ENCODE measurements at regions not wholly inside any gene's neighbourhood (a gene's known extent, or its start where the extent isn't known, plus 50 kb on each side); places are given as distances from the start of the nearest gene placed in this dataset.
A peak's percentile ranks its signal among the peaks of the same experiment; 100 is the strongest.

- BruUV-seq (replicated peaks), result no TSS peak
These were observed 489.7 kb upstream of the RGS18 start for GRCh38 chr1:191668525-191668924.

More at GRCh38 chr1:191668525-191668924, 489.7 kb upstream of the RGS18 start:
- POLR2A ChIA-PET, result no interaction called here
- RAD21 ChIA-PET (ENCODE audit: unreplicated experiment), result no interaction called here
- Histone ChIP-seq H3K27ac (ENCODE audit: control insufficient read depth, insufficient read depth) (no peak overlapping the region), H3K79me2 (ENCODE audit: control insufficient read depth, insufficient read depth, low read length) (no peaks in the 10 kb centered on the region), H2AFZ (ENCODE audit: control insufficient read depth, low read depth, low read length) (no peak overlapping the region), H3K4me3 (no peak overlapping the region), H3K4me1 (ENCODE audit: control insufficient read depth, insufficient read depth, low read length) (no peaks in the 10 kb centered on the region), H4K20me1 (ENCODE audit: control insufficient read depth, insufficient read depth) (no peaks in the 10 kb centered on the region), H3K9me3 (replicated peaks; ENCODE audit: control insufficient read depth, insufficient read depth, low read length) (no peaks in the 10 kb centered on the region), H3K36me3 (ENCODE audit: control insufficient read depth in 2 of 2, insufficient read depth in 2 of 2, low read length in 1 of 2) (no peaks in the 10 kb centered on the region), H3K27me3 (replicated peaks in 1 of 2; ENCODE audit: control insufficient read depth in 2 of 2, insufficient read depth in 2 of 2, low read length in 1 of 2) (no peaks in the 10 kb centered on the region), H3K9ac (ENCODE audit: control insufficient read depth, insufficient read depth, low read length) (no peak overlapping the region), H3K4me2 (ENCODE audit: control insufficient read depth, insufficient read depth) (no peak overlapping the region)
- 14% methylated on average over 5 of the region's 5 CpGs for WGBS (ENCODE audit: insufficient coverage, insufficient replicate concordance, low lambda C conversion rate, missing lambda C conversion rate)
- SMC1A ChIA-PET (ENCODE audit: uncharacterized antibody, unreplicated experiment), result no interaction called here
- intact Hi-C loops (cut with micrococcal nuclease; ENCODE audit: unreplicated experiment), result no loop called here
- CTCF ChIA-PET, result no interaction called here
- no peak for DNase-seq (ENCODE audit: low read depth, low spot score)
- TF ChIP-seq NRF1 (conservative IDR thresholded peaks at IDR 0.05; ENCODE audit: low read depth, low read length) (no peak), RAD51 (IDR thresholded peaks at IDR 0.05) (no peak), POLR2AphosphoS5 (IDR thresholded peaks at IDR 0.05; ENCODE audit: low read length) (no peak), SMAD1 (IDR thresholded peaks at IDR 0.05; ENCODE audit: low read depth, partially characterized antibody) (no peak), WRNIP1 (IDR thresholded peaks at IDR 0.05; ENCODE audit: borderline replicate concordance, low read depth, low read length) (no peak), GATAD2B (conservative IDR thresholded peaks at IDR 0.05; ENCODE audit: low read depth) (no peak), MLLT1 (IDR thresholded peaks at IDR 0.05) (no peak), SIN3A (IDR thresholded peaks at IDR 0.05; ENCODE audit: low read depth, low read length) (no peak), BCL11A (IDR thresholded peaks at IDR 0.05; ENCODE audit: low read depth, low read length) (no peak), ESRRA (IDR thresholded peaks at IDR 0.05; ENCODE audit: low read length) (no peak), STAT1 (conservative IDR thresholded peaks at IDR 0.05) (no peak), ZNF384 (IDR thresholded peaks at IDR 0.05; ENCODE audit: borderline replicate concordance, low read depth, low read length) (no peak), LARP7 (IDR thresholded peaks at IDR 0.05) (no peak), ZBTB40 (IDR thresholded peaks at IDR 0.05; ENCODE audit: borderline replicate concordance) (no peak), KAT2A (conservative IDR thresholded peaks at IDR 0.05; ENCODE audit: control insufficient read depth, low read depth, low read length) (no peak), BACH1 (IDR thresholded peaks at IDR 0.05; ENCODE audit: borderline replicate concordance) (no peak), ZNF274 (IDR thresholded peaks at IDR 0.05; ENCODE audit: insufficient read depth, insufficient read length) (no peak), HDAC2 (IDR thresholded peaks at IDR 0.05) (no peak), SMC3 (IDR thresholded peaks at IDR 0.05; ENCODE audit: borderline replicate concordance, low read length) (no peak)
- in situ Hi-C loops (cut with MboI), result no loop called here
- FAIRE-seq, result no peak
- ATAC-seq, result peak; percentile 48

Data from GM12878 (cell line).